ENCODE measurements at regions not wholly inside any gene's neighbourhood (a gene's known extent, or its start where the extent isn't known, plus 50 kb on each side); places are given as distances from the start of the nearest gene placed in this dataset.

GRCh38 chr4:63171341-63171740 lies 1237.9 kb downstream of the TECRL start (continued):
- TF ChIP-seq ETV6 (conservative IDR thresholded peaks at IDR 0.05 in 1 of 2, IDR thresholded peaks at IDR 0.05 in 1 of 2; ENCODE audit: borderline replicate concordance in 1 of 2, low read depth in 1 of 2) (no peak), KLF5 (IDR thresholded peaks at IDR 0.05; ENCODE audit: partially characterized antibody) (no peak), BCL3 (IDR thresholded peaks at IDR 0.05; ENCODE audit: borderline replicate concordance, insufficient read depth, low read depth, low read length, poor library complexity, severe bottlenecking) (no peak)

- FAIRE-seq (no peak), ATAC-seq (no peak), DNase-seq (ENCODE audit: low read depth, low spot score) (no peak)
- Histone ChIP-seq H3K9me3 (replicated peaks; ENCODE audit: control insufficient read depth, insufficient read depth, low read length) (no peaks in the 10 kb centered on the region), H3K4me1 (ENCODE audit: control insufficient read depth, insufficient read depth, low read length) (no peaks in the 10 kb centered on the region), H3K4me2 (ENCODE audit: control insufficient read depth, insufficient read depth) (no peak overlapping the region), H3K4me3 (no peak overlapping the region), H3K36me3 (ENCODE audit: control insufficient read depth in 2 of 2, insufficient read depth in 2 of 2, low read length in 1 of 2) (no peaks in the 10 kb centered on the region), H3K27ac (ENCODE audit: control insufficient read depth, insufficient read depth) (no peak overlapping the region), H3K9ac (ENCODE audit: control insufficient read depth, insufficient read depth, low read length) (no peak overlapping the region), H3K79me2 (ENCODE audit: control insufficient read depth, insufficient read depth, low read length) (no peaks in the 10 kb centered on the region), H3K27me3 (replicated peaks in 1 of 2; ENCODE audit: control insufficient read depth in 2 of 2, insufficient read depth in 2 of 2, low read length in 1 of 2) (no peaks in the 10 kb centered on the region), H4K20me1 (ENCODE audit: control insufficient read depth, insufficient read depth) (no peaks in the 10 kb centered on the region), H2AFZ (ENCODE audit: control insufficient read depth, low read depth, low read length) (no peak overlapping the region)
- RAD21 ChIA-PET (ENCODE audit: unreplicated experiment), result no interaction called here
- no TSS peak for BruUV-seq (replicated peaks)
- CTCF ChIA-PET, result interaction anchor here (1.2 kb wide), 1 partner anchor 10 kb away, joined by 3 read pairs; no protein-coding TSS in a partner anchor
- POLR2A ChIA-PET, result no interaction called here
- SMC1A ChIA-PET (ENCODE audit: uncharacterized antibody, unreplicated experiment), result no interaction called here
- WGBS (ENCODE audit: insufficient coverage, insufficient replicate concordance, low lambda C conversion rate, missing lambda C conversion rate), result 39% methylated on average over 2 of the region's 2 CpGs
- in situ Hi-C loops (cut with MboI) (no loop called here), intact Hi-C loops (cut with micrococcal nuclease; ENCODE audit: unreplicated experiment) (no loop called here)
- TF ChIP-seq HDAC6 (IDR thresholded peaks at IDR 0.05; ENCODE audit: unreplicated experiment) (no peak), MTA3 (IDR thresholded peaks at IDR 0.05; ENCODE audit: borderline replicate concordance, low read length) (no peak), ATF2 (IDR thresholded peaks at IDR 0.05; ENCODE audit: low read length) (no peak), MEF2A (IDR thresholded peaks at IDR 0.05; ENCODE audit: insufficient read depth, low read depth, low read length) (no peak), SPI1 (IDR thresholded peaks at IDR 0.05; ENCODE audit: borderline replicate concordance, insufficient read depth, low read depth, low read length) (no peak), NBN (IDR thresholded peaks at IDR 0.05) (no peak), REST (IDR thresholded peaks at IDR 0.05; ENCODE audit: low read depth, low read length) (no peak), NFXL1 (IDR thresholded peaks at IDR 0.05; ENCODE audit: borderline replicate concordance) (no peak), ZNF384 (IDR thresholded peaks at IDR 0.05; ENCODE audit: borderline replicate concordance, low read depth, low read length) (no peak), RELB (IDR thresholded peaks at IDR 0.05; ENCODE audit: low read depth) (no peak)
Measured at GRCh38 chr4:63170923-63171322, 1238.3 kb downstream of the TECRL start.

Data from GM12878 (cell line).